ENCODE measurements at regions not wholly inside any gene's neighbourhood (a gene's known extent, or its start where the extent isn't known, plus 50 kb on each side); places are given as distances from the start of the nearest gene placed in this dataset.

DNA sequence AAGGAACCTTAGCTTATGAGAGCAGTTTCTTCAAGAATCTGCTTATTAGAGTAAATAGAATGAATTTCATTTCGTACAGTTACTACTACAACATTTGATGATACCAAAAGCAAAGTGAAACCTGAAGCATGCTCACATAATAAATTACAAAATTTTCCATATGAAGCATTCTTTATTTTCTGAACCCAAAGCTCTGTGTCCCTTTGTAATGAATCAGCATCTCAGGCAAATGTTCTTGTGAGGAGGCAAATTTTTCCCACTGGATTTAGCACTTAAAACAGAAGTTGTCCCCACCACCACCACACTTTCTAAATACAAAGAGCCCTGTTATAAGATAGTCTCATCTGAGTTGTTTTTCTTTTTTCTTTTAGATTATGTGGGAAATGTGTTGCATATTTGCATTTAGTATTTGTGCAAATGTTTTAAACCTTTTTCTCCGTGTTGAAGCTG, 70.7 kb upstream of the NFKB1 start (continued):
- peak; percentile 71 for TF ChIP-seq ZNF316 (IDR thresholded peaks at IDR 0.05)
- no peak for TF ChIP-seq SREBF1 (IDR thresholded peaks at IDR 0.05; ENCODE audit: borderline replicate concordance, low read depth, low read length)
- TF ChIP-seq MCM2 (IDR thresholded peaks at IDR 0.05; ENCODE audit: low read depth), result no peak
- TF ChIP-seq MTA2 (IDR thresholded peaks at IDR 0.05; ENCODE audit: low read depth), result no peak
- TF ChIP-seq, protein P1, sequence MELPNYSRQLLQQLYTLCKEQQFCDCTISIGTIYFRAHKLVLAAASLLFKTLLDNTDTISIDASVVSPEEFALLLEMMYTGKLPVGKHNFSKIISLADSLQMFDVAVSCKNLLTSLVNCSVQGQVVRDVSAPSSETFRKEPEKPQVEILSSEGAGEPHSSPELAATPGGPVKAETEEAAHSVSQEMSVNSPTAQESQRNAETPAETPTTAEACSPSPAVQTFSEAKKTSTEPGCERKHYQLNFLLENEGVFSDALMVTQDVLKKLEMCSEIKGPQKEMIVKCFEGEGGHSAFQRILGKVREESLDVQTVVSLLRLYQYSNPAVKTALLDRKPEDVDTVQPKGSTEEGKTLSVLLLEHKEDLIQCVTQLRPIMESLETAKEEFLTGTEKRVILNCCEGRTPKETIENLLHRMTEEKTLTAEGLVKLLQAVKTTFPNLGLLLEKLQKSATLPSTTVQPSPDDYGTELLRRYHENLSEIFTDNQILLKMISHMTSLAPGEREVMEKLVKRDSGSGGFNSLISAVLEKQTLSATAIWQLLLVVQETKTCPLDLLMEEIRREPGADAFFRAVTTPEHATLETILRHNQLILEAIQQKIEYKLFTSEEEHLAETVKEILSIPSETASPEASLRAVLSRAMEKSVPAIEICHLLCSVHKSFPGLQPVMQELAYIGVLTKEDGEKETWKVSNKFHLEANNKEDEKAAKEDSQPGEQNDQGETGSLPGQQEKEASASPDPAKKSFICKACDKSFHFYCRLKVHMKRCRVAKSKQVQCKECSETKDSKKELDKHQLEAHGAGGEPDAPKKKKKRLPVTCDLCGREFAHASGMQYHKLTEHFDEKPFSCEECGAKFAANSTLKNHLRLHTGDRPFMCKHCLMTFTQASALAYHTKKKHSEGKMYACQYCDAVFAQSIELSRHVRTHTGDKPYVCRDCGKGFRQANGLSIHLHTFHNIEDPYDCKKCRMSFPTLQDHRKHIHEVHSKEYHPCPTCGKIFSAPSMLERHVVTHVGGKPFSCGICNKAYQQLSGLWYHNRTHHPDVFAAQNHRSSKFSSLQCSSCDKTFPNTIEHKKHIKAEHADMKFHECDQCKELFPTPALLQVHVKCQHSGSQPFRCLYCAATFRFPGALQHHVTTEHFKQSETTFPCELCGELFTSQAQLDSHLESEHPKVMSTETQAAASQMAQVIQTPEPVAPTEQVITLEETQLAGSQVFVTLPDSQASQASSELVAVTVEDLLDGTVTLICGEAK (IDR thresholded peaks at IDR 0.05), result peak; percentile 27; the same call in 1 of the 2 replicates
- TF ChIP-seq, protein P1 (CRISPR knock-in tag; IDR thresholded peaks at IDR 0.05), result no peak
- no peak for TF ChIP-seq ZNF609 (CRISPR knock-in tag; IDR thresholded peaks at IDR 0.05; ENCODE audit: borderline replicate concordance)
- no peak for TF ChIP-seq ZHX1 (conservative IDR thresholded peaks at IDR 0.05; ENCODE audit: low read length)
- TF ChIP-seq CBFA2T3 (IDR thresholded peaks at IDR 0.05), result no peak

Measured in K562 (cell line).